ENCODE measurements at regions not wholly inside any gene's neighbourhood (a gene's known extent, or its start where the extent isn't known, plus 50 kb on each side); places are given as distances from the start of the nearest gene placed in this dataset.

- ChIA-PET POLR2A (no interaction called here), CTCF (no interaction called here)
- DNase-seq (ENCODE audit: low read depth, low spot score): no peak
- TF ChIP-seq CTCF (IDR thresholded peaks at IDR 0.05; ENCODE audit: low read depth, low read length): no peak
- H3K4me3 ChIP-seq (ENCODE audit: low read depth, low read length): no peak overlapping the region
- H3K9me3 ChIP-seq (ENCODE audit: control insufficient read depth, insufficient read depth, low read length): no peaks in the 10 kb centered on the region
- H3K27me3 ChIP-seq (ENCODE audit: control insufficient read depth, insufficient read depth, low read length): no peaks in the 10 kb centered on the region
- H3K27ac ChIP-seq (ENCODE audit: low read depth, low read length): no peak overlapping the region
Observed at GRCh38 chr7:42674541-42674940, 237.3 kb downstream of the C7orf25 start.

- CTCF ChIA-PET: no interaction called here
- POLR2A ChIA-PET: no interaction called here
- TF ChIP-seq CTCF (IDR thresholded peaks at IDR 0.05; ENCODE audit: low read depth, low read length): no peak
- Histone ChIP-seq H3K27ac (ENCODE audit: low read depth, low read length) (no peak overlapping the region), H3K4me3 (ENCODE audit: low read depth, low read length) (no peak overlapping the region), H3K27me3 (ENCODE audit: control insufficient read depth, insufficient read depth, low read length) (no peaks in the 10 kb centered on the region), H3K9me3 (ENCODE audit: control insufficient read depth, insufficient read depth, low read length) (no peaks in the 10 kb centered on the region)
- no peak for DNase-seq (ENCODE audit: low read depth, low spot score)
Observed at GRCh38 chr7:42673951-42674350, 237.9 kb downstream of the C7orf25 start.

- Histone ChIP-seq H3K27me3 (ENCODE audit: control insufficient read depth, insufficient read depth, low read length) (no peaks in the 10 kb centered on the region), H3K9me3 (ENCODE audit: control insufficient read depth, insufficient read depth, low read length) (no peaks in the 10 kb centered on the region), H3K27ac (ENCODE audit: low read depth, low read length) (no peak overlapping the region), H3K4me3 (ENCODE audit: low read depth, low read length) (no peak overlapping the region)
- no peak for DNase-seq (ENCODE audit: low read depth, low spot score)
- ChIA-PET CTCF (no interaction called here), POLR2A (no interaction called here)
- no peak for TF ChIP-seq CTCF (IDR thresholded peaks at IDR 0.05; ENCODE audit: low read depth, low read length)
Observed at GRCh38 chr7:42672339-42672999, 239.4 kb downstream of the C7orf25 start.

DNA sequence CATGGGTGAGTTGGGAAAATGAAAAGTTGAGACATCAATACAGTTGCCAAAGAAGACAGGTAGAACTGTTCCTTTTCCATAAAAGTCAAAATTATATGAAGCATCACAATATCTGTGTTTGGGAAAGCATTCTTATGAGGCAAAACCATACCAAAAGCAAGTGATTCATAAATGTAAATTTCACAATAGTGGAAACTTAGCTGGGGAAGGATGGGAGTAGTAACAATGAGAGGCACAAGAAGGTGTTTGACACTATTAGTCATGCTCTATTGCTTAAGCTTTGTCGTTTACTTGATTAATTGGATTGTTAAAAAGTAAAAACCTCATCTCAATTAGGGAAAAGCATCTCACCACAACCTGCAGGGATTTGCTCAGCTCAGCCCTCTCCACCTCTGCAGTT, 240.2 kb downstream of the C7orf25 start:
- Histone ChIP-seq H3K9me3 (ENCODE audit: control insufficient read depth, insufficient read depth, low read length) (no peaks in the 10 kb centered on the region; the same call in 1 of the 2 replicates), H3K27me3 (ENCODE audit: control insufficient read depth, insufficient read depth, low read length) (no peaks in the 10 kb centered on the region), H3K27ac (ENCODE audit: low read depth, low read length) (no peak overlapping the region), H3K4me3 (ENCODE audit: low read depth, low read length) (no peak overlapping the region)
- CTCF ChIA-PET: no interaction called here
- TF ChIP-seq CTCF (IDR thresholded peaks at IDR 0.05; ENCODE audit: low read depth, low read length): no peak
- no peak for DNase-seq (ENCODE audit: low read depth, low spot score)
- POLR2A ChIA-PET: no interaction called here

DNA sequence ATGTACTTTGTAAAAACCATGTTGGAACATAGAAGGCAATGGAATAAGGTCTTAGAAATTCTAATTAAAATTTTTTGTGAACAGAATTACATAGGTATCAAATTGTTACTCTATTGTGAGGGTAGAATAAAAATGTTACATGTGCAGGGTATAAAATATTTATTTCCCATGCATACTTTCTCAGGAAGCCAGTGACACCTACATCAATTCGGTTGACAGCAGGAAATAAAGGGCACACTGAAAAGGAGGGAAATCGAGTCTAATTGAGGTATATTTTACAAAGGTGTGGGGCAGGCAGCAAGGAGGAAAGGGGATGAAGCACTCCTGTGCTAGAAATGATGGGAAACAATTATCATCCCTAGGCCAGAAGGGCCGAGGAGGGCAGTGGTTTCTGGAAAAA, 244.9 kb downstream of the C7orf25 start:
- Histone ChIP-seq H3K4me3 (ENCODE audit: low read depth, low read length) (no peak overlapping the region), H3K27me3 (ENCODE audit: control insufficient read depth, insufficient read depth, low read length) (no peaks in the 10 kb centered on the region), H3K9me3 (ENCODE audit: control insufficient read depth, insufficient read depth, low read length) (no peaks in the 10 kb centered on the region; the same call in 1 of the 2 replicates), H3K27ac (ENCODE audit: low read depth, low read length) (no peak overlapping the region)
- POLR2A ChIA-PET: no interaction called here
- DNase-seq (ENCODE audit: low read depth, low spot score): no peak
- no peak for TF ChIP-seq CTCF (IDR thresholded peaks at IDR 0.05; ENCODE audit: low read depth, low read length)
- CTCF ChIA-PET: no interaction called here
